CD4-positive, alpha-beta T cell (primary cell): ENCODE measurements at regions not wholly inside any gene's neighbourhood (a gene's known extent, or its start where the extent isn't known, plus 50 kb on each side); places are given as distances from the start of the nearest gene placed in this dataset.

Experiments
- ATAC-seq: fragments of 200-7000 bp; cut with Tn5 transposase; one replicate; pipeline ENCODE4 v1.10.0; 2022; ENCODE audit warnings: mild to moderate bottlenecking; ENCODE audit not compliant: poor library complexity
- CTCF ChIA-PET: fragments of 350-600 bp; sonication (Branson Sonifier 250); formaldehyde crosslinking; loops from one replicate; lab custom pipeline; 2021; ENCODE audit warnings: antibody characterized with exemption, inconsistent platforms; lab: Charles Lee
- POLR2A ChIA-PET: fragments of 350-600 bp; sonication (Branson Sonifier 250); formaldehyde crosslinking; loops from one replicate; lab custom pipeline; 2021; ENCODE audit warnings: antibody characterized with exemption, inconsistent platforms; lab: Charles Lee
- DNase-seq, 14 experiments: peaks; one replicate each; pipeline ENCODE4 v3.0.0-alpha.2; 2013 to 2020; ENCODE audit warnings: mixed read lengths in 2 of 14
- H3K27ac ChIP-seq, 2 donors: one replicate each; pipeline versions ENCODE4 v1.5.1 to v1.7.0; 2013; ENCODE audit warnings: low read length in 2 of 2, low read depth in 1 of 2, mild to moderate bottlenecking in 1 of 2
- H3K27me3 ChIP-seq, 2 experiments: 1 replicate in 1 of 2; 2 replicates in 1 of 2; pipeline versions ENCODE4 v1.6.1 to v1.7.0; 2013; ENCODE audit warnings: low read length in 2 of 2, control low read depth in 1 of 2, mild to moderate bottlenecking in 1 of 2, moderate library complexity in 1 of 2; ENCODE audit not compliant: insufficient read depth in 2 of 2, control insufficient read depth in 1 of 2
- H3K36me3 ChIP-seq: one replicate; pipeline ENCODE4 v1.6.1; 2013; ENCODE audit warnings: low read length, control low read depth; ENCODE audit not compliant: insufficient read depth
- H3K4me1 ChIP-seq: one replicate; pipeline ENCODE4 v1.6.1; 2013; ENCODE audit warnings: low read length, control low read depth; ENCODE audit not compliant: insufficient read depth
- H3K4me3 ChIP-seq: one replicate; pipeline ENCODE4 v1.5.1; 2013; ENCODE audit warnings: mild to moderate bottlenecking, low read length, moderate library complexity
- H3K9me3 ChIP-seq, 2 experiments: 1 replicate in 1 of 2; 2 replicates in 1 of 2; pipeline versions ENCODE4 v1.6.1 to v1.7.0; 2013; ENCODE audit warnings: low read length in 2 of 2, mild to moderate bottlenecking in 2 of 2, control low read depth in 1 of 2, moderate library complexity in 1 of 2; ENCODE audit not compliant: control insufficient read depth in 1 of 2, insufficient read depth in 1 of 2
- H3K27ac Mint-ChIP-seq: one replicate; pipeline ENCODE4 v1.8.0; 2020; ENCODE audit warnings: mixed read lengths
- H3K27me3 Mint-ChIP-seq: one replicate; pipeline ENCODE4 v1.8.0; 2021; ENCODE audit warnings: mixed read lengths
- H3K36me3 Mint-ChIP-seq: one replicate; pipeline ENCODE4 v1.8.0; 2021; ENCODE audit warnings: low read depth, mixed read lengths
- H3K4me1 Mint-ChIP-seq: one replicate; pipeline ENCODE4 v1.8.0; 2021; ENCODE audit warnings: low read depth, mixed read lengths
- H3K4me3 Mint-ChIP-seq: one replicate; pipeline ENCODE4 v1.8.0; 2020; ENCODE audit warnings: mild to moderate bottlenecking, mixed read lengths
- H3K9me3 Mint-ChIP-seq: one replicate; pipeline ENCODE4 v1.8.0; 2020; ENCODE audit warnings: mixed read lengths
- CTCF ChIP-seq: fragments of 200-600 bp; IDR thresholded peaks from one replicate; pipeline ENCODE4 v1.8.0; 2022; ENCODE audit warnings: antibody characterized with exemption, mild to moderate bottlenecking
- intact Hi-C, 2 experiments: fragments of 100-400 bp; cut with DNase I in 1 of 2; cut with micrococcal nuclease in 1 of 2; formaldehyde crosslinking; loops; one replicate each; pipeline versions ENCODE4 v1.15.1 to v1.9.0; 2023 to 2025; cut with DNase I, micrococcal nuclease

- CTCF ChIA-PET = no interaction called here
- Histone ChIP-seq H3K9me3 (peaks cover 0 to 60% of the 10 kb centered on the region in 2 experiments), H3K4me3 (no peak overlapping the region), H3K36me3 (no peaks in the 10 kb centered on the region), H3K27me3 (no peaks in the 10 kb centered on the region), H3K4me1 (no peaks in the 10 kb centered on the region), H3K27ac (no peak overlapping the region)
- no peaks in the 10 kb centered on the region for H3K4me1 Mint-ChIP-seq
- H3K27me3 Mint-ChIP-seq = no peaks in the 10 kb centered on the region
- H3K9me3 Mint-ChIP-seq = peaks cover 6% of the 10 kb centered on the region
- no peak overlapping the region for H3K27ac Mint-ChIP-seq
- no peak for TF ChIP-seq CTCF
- intact Hi-C loops = no loop called here
- H3K36me3 Mint-ChIP-seq = no peaks in the 10 kb centered on the region
- ATAC-seq (no peak), DNase-seq (no peak)
- POLR2A ChIA-PET = no interaction called here
- no peak overlapping the region for H3K4me3 Mint-ChIP-seq
Observed at GRCh38 chr5:2371419-2371710, 380.1 kb downstream of the IRX2 start.

DNA sequence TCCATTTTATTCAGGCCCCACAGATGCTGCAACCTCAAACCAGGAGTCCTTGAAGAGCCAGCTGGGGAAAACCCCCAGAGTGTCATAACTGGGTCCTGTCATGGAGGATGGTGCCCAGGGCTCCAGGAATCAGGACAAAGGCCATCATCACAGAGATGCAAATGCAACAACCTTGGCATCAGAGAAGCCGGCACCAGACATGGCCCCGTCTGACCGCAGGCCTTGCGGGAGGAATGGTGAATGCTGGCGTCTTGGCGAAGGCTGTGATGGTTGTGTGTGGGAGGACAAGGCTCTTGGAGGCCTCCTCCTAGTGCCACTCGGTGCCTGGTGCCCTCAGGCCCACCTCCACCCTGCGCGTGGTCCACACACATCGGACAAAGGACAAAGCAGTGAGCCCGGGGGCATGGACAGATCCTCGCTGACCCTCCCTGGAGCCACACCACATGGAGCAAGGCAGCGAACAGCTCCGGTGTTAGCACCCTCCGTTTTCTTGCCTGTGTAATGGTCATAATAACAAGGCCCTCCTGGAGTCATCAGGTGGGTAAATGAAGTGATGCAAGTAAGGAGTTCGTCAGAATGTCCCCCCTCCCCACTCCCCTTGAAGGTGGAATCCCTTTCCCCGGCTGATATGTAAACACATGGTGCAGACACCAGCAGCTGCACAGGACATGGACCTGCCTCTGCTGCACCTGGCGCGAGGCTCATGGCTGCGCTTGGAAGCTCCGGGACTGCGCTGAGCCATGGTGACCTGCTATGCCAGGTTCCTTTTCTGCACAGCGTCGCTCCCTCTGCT, 380.7 kb downstream of the IRX2 start:
- no peaks in the 10 kb centered on the region for H3K4me1 ChIP-seq
- H3K27ac ChIP-seq = no peak overlapping the region
- DNase-seq (no peak), ATAC-seq (no peak)
- peaks cover 6% of the 10 kb centered on the region for H3K9me3 Mint-ChIP-seq
- no peak overlapping the region for H3K4me3 Mint-ChIP-seq
- intact Hi-C loops = no loop called here
- no peak overlapping the region for H3K4me3 ChIP-seq
- CTCF ChIA-PET = no interaction called here
- H3K4me1 Mint-ChIP-seq = no peaks in the 10 kb centered on the region
- no peak overlapping the region for H3K27ac Mint-ChIP-seq
- no peaks in the 10 kb centered on the region for H3K27me3 ChIP-seq
- H3K36me3 ChIP-seq = no peaks in the 10 kb centered on the region
- no peaks in the 10 kb centered on the region for H3K36me3 Mint-ChIP-seq
- peaks cover 0 to 60% of the 10 kb centered on the region in 2 experiments for H3K9me3 ChIP-seq
- POLR2A ChIA-PET = no interaction called here
- TF ChIP-seq CTCF = no peak
- H3K27me3 Mint-ChIP-seq = no peaks in the 10 kb centered on the region

DNA sequence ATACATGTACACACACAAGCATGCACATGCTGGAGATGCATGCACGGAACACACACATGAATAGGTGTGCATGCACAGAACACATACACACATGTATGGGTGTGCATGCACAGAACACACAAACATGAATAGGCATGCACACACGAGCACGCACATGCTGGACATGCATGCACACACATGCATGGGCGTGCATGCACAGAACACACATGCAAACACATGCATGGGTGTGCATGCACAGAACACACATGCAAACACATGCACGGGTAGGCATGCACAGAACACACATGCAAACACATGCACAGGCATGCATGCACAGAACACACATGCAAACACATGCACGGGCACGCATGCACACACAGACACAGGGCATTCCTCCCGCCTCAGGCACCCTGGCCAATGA, 382.3 kb downstream of the IRX2 start:
- H3K36me3 ChIP-seq = no peaks in the 10 kb centered on the region
- Mint-ChIP-seq H3K4me1 (no peaks in the 10 kb centered on the region), H3K9me3 (peaks cover 8% of the 10 kb centered on the region), H3K36me3 (no peaks in the 10 kb centered on the region), H3K4me3 (no peak overlapping the region), H3K27ac (no peak overlapping the region), H3K27me3 (no peaks in the 10 kb centered on the region)
- H3K4me1 ChIP-seq = no peaks in the 10 kb centered on the region
- ATAC-seq (no peak), DNase-seq (no peak)
- no peak overlapping the region for H3K27ac ChIP-seq
- H3K9me3 ChIP-seq = peaks cover 0 to 50% of the 10 kb centered on the region in 2 experiments
- no peak overlapping the region for H3K4me3 ChIP-seq
- POLR2A ChIA-PET = no interaction called here
- intact Hi-C loops = no loop called here
- no peaks in the 10 kb centered on the region for H3K27me3 ChIP-seq
- TF ChIP-seq CTCF = no peak
- CTCF ChIA-PET = no interaction called here
